ENCODE measurements at regions not wholly inside any gene's neighbourhood (a gene's known extent, or its start where the extent isn't known, plus 50 kb on each side); places are given as distances from the start of the nearest gene placed in this dataset.

DNA sequence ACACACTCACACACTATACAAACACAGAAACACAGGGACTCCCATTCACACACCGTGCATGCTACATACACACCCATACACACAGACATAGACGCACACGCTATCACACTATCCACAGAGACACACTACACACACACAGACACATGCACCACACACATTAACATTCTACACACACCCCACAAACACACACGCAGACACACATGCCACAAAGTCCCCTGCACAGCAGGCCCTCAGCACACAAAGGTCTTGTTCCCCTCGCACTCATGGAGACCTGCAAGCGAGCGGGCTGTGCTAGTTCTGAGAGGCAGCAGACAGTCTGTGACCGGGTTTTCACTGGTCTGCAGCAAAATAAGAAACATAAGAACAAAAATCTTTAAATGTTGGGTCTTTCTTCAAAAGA, 429.6 kb upstream of the SALL3 start:
- Histone ChIP-seq H2AFZ (ENCODE audit: insufficient read depth, low read depth, low read length, poor library complexity, severe bottlenecking) (no peak overlapping the region), H3K9me3 (replicated peaks in 1 of 2; ENCODE audit: control insufficient read depth in 1 of 2, insufficient read depth in 1 of 2, low read length in 2 of 2) (peaks cover 21 to 22% of the 10 kb centered on the region in 2 donors), H3K79me2 (ENCODE audit: insufficient read depth, low read length) (no peaks in the 10 kb centered on the region), H3K27ac (ENCODE audit: low read depth in 1 of 2, low read length in 2 of 2) (no peak overlapping the region), H4K20me1 (ENCODE audit: insufficient read depth, low read length) (no peaks in the 10 kb centered on the region), H3K4me2 (replicated peaks; ENCODE audit: extremely low read depth, low read length, poor library complexity, severe bottlenecking) (no peak overlapping the region), H3K4me3 (replicated peaks in 1 of 3; ENCODE audit: low read depth in 2 of 3, low read length in 3 of 3) (no peak overlapping the region), H3K4me1 (ENCODE audit: control insufficient read depth in 1 of 2, insufficient read depth in 2 of 2, low read length in 2 of 2) (no peaks in the 10 kb centered on the region), H3K36me3 (replicated peaks in 1 of 2; ENCODE audit: control insufficient read depth in 1 of 2, insufficient read depth in 2 of 2, low read length in 2 of 2) (no peaks in the 10 kb centered on the region), H3K27me3 (ENCODE audit: control insufficient read depth in 2 of 2, insufficient read depth in 2 of 2, low read length in 2 of 2) (no peaks in the 10 kb centered on the region), H3K9ac (ENCODE audit: insufficient read depth, low read length, poor library complexity, severe bottlenecking) (no peak overlapping the region)
- no peak overlapping the region for H3K4me3 Mint-ChIP-seq
- H3K36me3 Mint-ChIP-seq, result no peaks in the 10 kb centered on the region
- H3K9me3 Mint-ChIP-seq, result peaks cover 6 to 20% (median 15%) of the 10 kb centered on the region in 7 donors
- intact Hi-C loops (cut with micrococcal nuclease), result no loop called here
- H3K27me3 Mint-ChIP-seq (ENCODE audit: low read depth in 3 of 3), result peaks cover 0 to 3% (median 2%) of the 10 kb centered on the region in 3 donors
- TF ChIP-seq, protein P1, sequence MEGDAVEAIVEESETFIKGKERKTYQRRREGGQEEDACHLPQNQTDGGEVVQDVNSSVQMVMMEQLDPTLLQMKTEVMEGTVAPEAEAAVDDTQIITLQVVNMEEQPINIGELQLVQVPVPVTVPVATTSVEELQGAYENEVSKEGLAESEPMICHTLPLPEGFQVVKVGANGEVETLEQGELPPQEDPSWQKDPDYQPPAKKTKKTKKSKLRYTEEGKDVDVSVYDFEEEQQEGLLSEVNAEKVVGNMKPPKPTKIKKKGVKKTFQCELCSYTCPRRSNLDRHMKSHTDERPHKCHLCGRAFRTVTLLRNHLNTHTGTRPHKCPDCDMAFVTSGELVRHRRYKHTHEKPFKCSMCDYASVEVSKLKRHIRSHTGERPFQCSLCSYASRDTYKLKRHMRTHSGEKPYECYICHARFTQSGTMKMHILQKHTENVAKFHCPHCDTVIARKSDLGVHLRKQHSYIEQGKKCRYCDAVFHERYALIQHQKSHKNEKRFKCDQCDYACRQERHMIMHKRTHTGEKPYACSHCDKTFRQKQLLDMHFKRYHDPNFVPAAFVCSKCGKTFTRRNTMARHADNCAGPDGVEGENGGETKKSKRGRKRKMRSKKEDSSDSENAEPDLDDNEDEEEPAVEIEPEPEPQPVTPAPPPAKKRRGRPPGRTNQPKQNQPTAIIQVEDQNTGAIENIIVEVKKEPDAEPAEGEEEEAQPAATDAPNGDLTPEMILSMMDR (IDR thresholded peaks at IDR 0.05), result no peak
- WGBS (ENCODE audit: insufficient coverage), result 96% methylated on average over 5 of the region's 8 CpGs
- DNase-seq, result no peak
- no peaks in the 10 kb centered on the region for H3K4me1 Mint-ChIP-seq
- H3K27ac Mint-ChIP-seq, result no peak overlapping the region

DNA sequence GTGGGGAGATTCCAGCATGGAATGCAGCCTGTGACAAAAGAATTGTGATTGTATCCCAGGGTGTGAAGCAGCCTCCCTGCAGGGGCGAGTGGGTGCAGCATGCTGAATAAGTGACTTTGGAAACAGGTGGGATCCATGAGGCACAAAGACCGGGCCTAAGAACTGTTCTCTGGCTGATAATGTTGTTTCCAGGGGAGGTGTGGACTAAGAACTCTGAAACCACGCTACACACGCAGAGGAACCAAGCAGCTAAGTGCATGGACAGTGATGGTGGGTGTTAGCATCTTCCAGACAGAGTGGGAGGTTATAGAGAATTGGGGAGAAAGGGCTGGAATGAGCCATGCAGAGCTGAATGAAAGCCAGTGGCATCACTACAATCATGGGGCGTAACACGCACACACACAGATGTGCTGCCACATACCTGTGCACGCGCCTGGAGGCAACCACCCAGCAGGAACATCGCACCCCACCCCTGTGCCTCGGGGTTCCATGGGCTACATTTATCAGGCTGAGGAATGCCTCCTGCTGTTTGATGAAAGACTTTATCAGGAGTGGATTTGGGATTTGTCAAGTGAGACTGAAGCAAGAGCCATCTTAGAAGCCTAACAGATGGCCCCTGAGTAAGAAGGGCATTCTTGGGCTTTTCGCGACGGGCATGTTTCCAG, 424.5 kb upstream of the SALL3 start:
- Histone ChIP-seq H4K20me1 (ENCODE audit: insufficient read depth, low read length) (no peaks in the 10 kb centered on the region), H3K79me2 (ENCODE audit: insufficient read depth, low read length) (no peaks in the 10 kb centered on the region), H3K27ac (ENCODE audit: low read depth in 1 of 2, low read length in 2 of 2) (no peak overlapping the region), H3K9me3 (replicated peaks in 1 of 2; ENCODE audit: control insufficient read depth in 1 of 2, insufficient read depth in 1 of 2, low read length in 2 of 2) (peaks cover 7 to 22% of the 10 kb centered on the region in 2 donors), H3K36me3 (replicated peaks in 1 of 2; ENCODE audit: control insufficient read depth in 1 of 2, insufficient read depth in 2 of 2, low read length in 2 of 2) (no peaks in the 10 kb centered on the region), H3K4me2 (replicated peaks; ENCODE audit: extremely low read depth, low read length, poor library complexity, severe bottlenecking) (no peak overlapping the region), H3K27me3 (ENCODE audit: control insufficient read depth in 2 of 2, insufficient read depth in 2 of 2, low read length in 2 of 2) (no peaks in the 10 kb centered on the region), H3K4me3 (replicated peaks in 1 of 3; ENCODE audit: low read depth in 2 of 3, low read length in 3 of 3) (no peak overlapping the region), H3K4me1 (ENCODE audit: control insufficient read depth in 1 of 2, insufficient read depth in 2 of 2, low read length in 2 of 2) (no peaks in the 10 kb centered on the region), H2AFZ (ENCODE audit: insufficient read depth, low read depth, low read length, poor library complexity, severe bottlenecking) (no peak overlapping the region), H3K9ac (ENCODE audit: insufficient read depth, low read length, poor library complexity, severe bottlenecking) (no peak overlapping the region)
- Mint-ChIP-seq H3K27ac (no peak overlapping the region), H3K9me3 (peaks cover 13 to 27% (median 17%) of the 10 kb centered on the region in 7 donors), H3K36me3 (no peaks in the 10 kb centered on the region), H3K4me1 (no peaks in the 10 kb centered on the region), H3K27me3 (ENCODE audit: low read depth in 3 of 3) (peaks cover 0 to 1% (median 0%) of the 10 kb centered on the region in 3 donors), H3K4me3 (no peak overlapping the region)
- intact Hi-C loops (cut with micrococcal nuclease), result no loop called here
- 88% methylated on average over 13 of the region's 13 CpGs for WGBS (ENCODE audit: insufficient coverage)
- DNase-seq, result no peak
- TF ChIP-seq, protein P1 (IDR thresholded peaks at IDR 0.05), result no peak
